ENCODE measurements at regions not wholly inside any gene's neighbourhood (a gene's known extent, or its start where the extent isn't known, plus 50 kb on each side); places are given as distances from the start of the nearest gene placed in this dataset.

DNA sequence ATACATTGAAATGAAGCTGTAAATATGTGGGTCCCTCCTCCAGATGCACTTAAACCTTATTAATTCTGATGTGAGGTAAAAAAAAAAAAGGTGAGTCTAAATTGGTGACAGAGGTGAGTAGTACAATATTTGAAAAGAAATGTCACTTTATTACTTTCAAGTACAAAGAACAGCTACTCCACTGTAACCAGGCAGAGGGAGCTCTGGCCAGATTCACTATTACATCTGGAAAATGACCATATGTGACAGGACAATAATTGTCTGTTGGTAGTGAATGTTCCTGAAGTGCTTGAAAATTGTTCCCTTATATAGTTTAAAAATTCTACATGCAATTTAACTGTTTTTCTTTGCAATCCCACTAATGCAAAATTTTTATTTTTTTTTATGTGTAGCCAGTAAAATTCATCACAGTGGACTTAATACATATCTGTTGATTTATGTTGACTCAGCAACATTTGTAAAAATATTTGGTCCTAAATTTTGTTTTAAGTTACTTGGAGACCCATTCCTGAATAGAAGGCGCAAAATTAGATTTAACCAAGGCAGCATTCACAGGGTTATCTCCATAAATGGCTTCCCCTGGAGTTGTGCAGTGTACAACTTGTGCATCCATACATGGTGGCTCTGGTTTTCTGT is 231.9 kb upstream of the TBC1D5 start:
- no peaks in the 10 kb centered on the region for H3K36me3 ChIP-seq
- no peak for TF ChIP-seq POLR2A (IDR thresholded peaks at IDR 0.05)
- TF ChIP-seq CTCF (IDR thresholded peaks at IDR 0.05): no peak
- TF ChIP-seq POLR2AphosphoS5 (IDR thresholded peaks at IDR 0.05): no peak
- TF ChIP-seq EP300 (IDR thresholded peaks at IDR 0.05): no peak
- peak in 1 of 2 donors; percentile 27 for DNase-seq
- WGBS, 5 donors: 93 to 98% (median 97%) methylated on average over 1 of the region's 1 CpG
- no peak overlapping the region for H3K27ac ChIP-seq
- no peak overlapping the region for H3K4me3 ChIP-seq
- peaks cover 0 to 18% (median 5%) of the 10 kb centered on the region in 4 donors for H3K4me1 ChIP-seq
- intact Hi-C loops (cut with DNase I; ENCODE audit: low total_unique reads): no loop called here
- no peaks in the 10 kb centered on the region for H3K9me3 ChIP-seq
- no peaks in the 10 kb centered on the region for H3K27me3 ChIP-seq

DNA sequence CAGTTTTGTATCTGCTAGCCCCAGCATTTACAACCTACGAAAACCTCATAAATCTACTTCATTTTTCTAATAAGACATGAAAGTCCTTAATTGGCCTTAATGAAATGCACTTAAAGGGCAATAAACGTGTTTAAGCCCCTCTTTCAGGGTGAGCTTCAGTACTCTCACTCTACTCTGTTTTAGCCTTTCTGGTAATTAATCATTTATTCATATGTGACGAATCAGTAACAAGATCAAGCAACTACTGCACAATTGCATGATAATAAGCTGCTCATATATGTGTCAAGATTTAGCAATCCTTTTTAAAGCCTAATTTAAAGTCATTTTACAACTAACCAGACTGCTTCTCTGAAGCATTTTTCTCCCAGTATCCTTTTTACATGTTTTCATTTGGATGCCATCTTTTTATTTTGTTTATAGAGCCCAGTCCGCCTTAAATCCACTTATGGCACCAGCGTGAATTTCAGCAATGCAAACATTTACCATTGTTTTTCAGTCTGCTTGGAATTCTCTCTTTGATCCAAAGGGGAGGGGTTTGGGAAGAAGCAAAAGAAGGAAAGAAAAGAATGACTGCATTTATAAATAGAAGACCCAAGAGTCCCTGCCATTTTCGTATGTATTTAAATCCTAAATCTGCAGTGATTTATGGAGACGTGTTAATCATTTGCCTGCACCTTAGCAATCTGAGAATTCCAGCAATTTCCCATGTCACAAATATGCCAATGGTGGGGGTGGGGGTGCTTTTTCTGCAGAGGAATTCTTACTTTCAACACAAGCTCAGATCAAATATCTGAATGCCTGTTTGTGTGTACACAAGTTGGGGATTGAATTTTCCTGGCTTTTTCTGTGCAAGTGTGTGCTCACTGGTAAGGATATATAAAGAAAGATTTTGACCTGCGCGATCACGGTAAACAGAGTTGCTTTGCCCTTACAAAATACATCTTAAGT is 230.8 kb upstream of the TBC1D5 start:
- WGBS, 5 donors: 26 to 40% (median 29%) methylated on average over 10 of the region's 10 CpGs
- intact Hi-C loops (cut with DNase I; ENCODE audit: low total_unique reads): no loop called here
- Histone ChIP-seq H3K4me3 (no peak overlapping the region), H3K9me3 (no peaks in the 10 kb centered on the region), H3K4me1 (peaks cover 0 to 18% (median 5%) of the 10 kb centered on the region in 4 donors), H3K27ac (no peak overlapping the region), H3K27me3 (no peaks in the 10 kb centered on the region), H3K36me3 (no peaks in the 10 kb centered on the region)
- no peak for TF ChIP-seq POLR2A (IDR thresholded peaks at IDR 0.05)
- no peak for TF ChIP-seq CTCF (IDR thresholded peaks at IDR 0.05)
- TF ChIP-seq EP300 (IDR thresholded peaks at IDR 0.05): no peak
- peak in 1 of 2 donors; percentile 41 for DNase-seq

GRCh38 chr3:17972476-17972875 is 230.0 kb upstream of the TBC1D5 start:
- Histone ChIP-seq H3K27ac (no peak overlapping the region), H3K4me3 (no peak overlapping the region), H3K9me3 (no peaks in the 10 kb centered on the region), H3K27me3 (no peaks in the 10 kb centered on the region), H3K36me3 (no peaks in the 10 kb centered on the region), H3K4me1 (peaks cover 0 to 18% (median 5%) of the 10 kb centered on the region in 4 donors)
- intact Hi-C loops (cut with DNase I; ENCODE audit: low total_unique reads): no loop called here
- DNase-seq: no peak
- TF ChIP-seq POLR2AphosphoS5 (IDR thresholded peaks at IDR 0.05): no peak
- no peak for TF ChIP-seq EP300 (IDR thresholded peaks at IDR 0.05)
- TF ChIP-seq CTCF (IDR thresholded peaks at IDR 0.05): no peak
- TF ChIP-seq POLR2A (IDR thresholded peaks at IDR 0.05): no peak
- 8 to 32% (median 17%) methylated on average over 1 of the region's 1 CpG for WGBS, 5 donors

- H3K4me3 ChIP-seq: no peak overlapping the region
- intact Hi-C loops (cut with DNase I; ENCODE audit: low total_unique reads): no loop called here
- TF ChIP-seq EP300 (IDR thresholded peaks at IDR 0.05) (no peak), POLR2A (IDR thresholded peaks at IDR 0.05) (no peak), CTCF (IDR thresholded peaks at IDR 0.05) (no peak), POLR2AphosphoS5 (IDR thresholded peaks at IDR 0.05) (no peak)
- no peaks in the 10 kb centered on the region for H3K9me3 ChIP-seq
- DNase-seq: no peak
- H3K36me3 ChIP-seq: no peaks in the 10 kb centered on the region
- no peak overlapping the region for H3K27ac ChIP-seq
- H3K27me3 ChIP-seq: no peaks in the 10 kb centered on the region
- WGBS, 5 donors: 53 to 76% (median 68%) methylated on average over 1 of the region's 1 CpG
- peaks cover 0 to 18% (median 5%) of the 10 kb centered on the region in 4 donors for H3K4me1 ChIP-seq
Measured at GRCh38 chr3:17972030-17972429, 229.6 kb upstream of the TBC1D5 start.

Data from stomach (tissue), 8 donors.